ENCODE measurements at regions not wholly inside any gene's neighbourhood (a gene's known extent, or its start where the extent isn't known, plus 50 kb on each side); places are given as distances from the start of the nearest gene placed in this dataset.

DNA sequence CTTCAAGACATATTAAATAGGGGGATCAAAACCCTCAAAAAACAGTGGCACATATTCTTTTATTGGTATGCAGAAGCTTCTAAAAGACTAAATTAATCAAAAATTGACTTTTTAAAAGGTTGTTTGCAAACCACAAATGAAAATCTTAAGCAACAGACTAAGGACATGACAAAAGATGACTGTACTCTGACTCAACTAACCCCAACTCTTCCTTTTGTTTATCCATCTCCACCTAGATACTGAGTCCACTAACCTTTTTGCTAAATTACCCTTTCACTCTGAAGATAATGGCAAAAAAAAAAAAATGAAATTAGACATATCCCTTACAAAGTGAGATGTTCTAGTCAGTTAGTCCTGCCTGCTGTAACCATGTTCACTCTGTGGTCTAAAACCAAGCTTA, 91.6 kb upstream of the NLRP2B start:
- Mint-ChIP-seq H3K9me3 (peaks cover 78% of the 10 kb centered on the region), H3K4me3 (no peak overlapping the region), H3K27me3 (ENCODE audit: low read depth, poor library complexity) (no peaks in the 10 kb centered on the region), H3K4me1 (no peaks in the 10 kb centered on the region), H3K36me3 (ENCODE audit: low read depth) (no peaks in the 10 kb centered on the region), H3K27ac (no peak overlapping the region)
- TF ChIP-seq, protein P1, sequence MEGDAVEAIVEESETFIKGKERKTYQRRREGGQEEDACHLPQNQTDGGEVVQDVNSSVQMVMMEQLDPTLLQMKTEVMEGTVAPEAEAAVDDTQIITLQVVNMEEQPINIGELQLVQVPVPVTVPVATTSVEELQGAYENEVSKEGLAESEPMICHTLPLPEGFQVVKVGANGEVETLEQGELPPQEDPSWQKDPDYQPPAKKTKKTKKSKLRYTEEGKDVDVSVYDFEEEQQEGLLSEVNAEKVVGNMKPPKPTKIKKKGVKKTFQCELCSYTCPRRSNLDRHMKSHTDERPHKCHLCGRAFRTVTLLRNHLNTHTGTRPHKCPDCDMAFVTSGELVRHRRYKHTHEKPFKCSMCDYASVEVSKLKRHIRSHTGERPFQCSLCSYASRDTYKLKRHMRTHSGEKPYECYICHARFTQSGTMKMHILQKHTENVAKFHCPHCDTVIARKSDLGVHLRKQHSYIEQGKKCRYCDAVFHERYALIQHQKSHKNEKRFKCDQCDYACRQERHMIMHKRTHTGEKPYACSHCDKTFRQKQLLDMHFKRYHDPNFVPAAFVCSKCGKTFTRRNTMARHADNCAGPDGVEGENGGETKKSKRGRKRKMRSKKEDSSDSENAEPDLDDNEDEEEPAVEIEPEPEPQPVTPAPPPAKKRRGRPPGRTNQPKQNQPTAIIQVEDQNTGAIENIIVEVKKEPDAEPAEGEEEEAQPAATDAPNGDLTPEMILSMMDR (IDR thresholded peaks at IDR 0.05) = no peak
- DNase-seq = no peak

DNA sequence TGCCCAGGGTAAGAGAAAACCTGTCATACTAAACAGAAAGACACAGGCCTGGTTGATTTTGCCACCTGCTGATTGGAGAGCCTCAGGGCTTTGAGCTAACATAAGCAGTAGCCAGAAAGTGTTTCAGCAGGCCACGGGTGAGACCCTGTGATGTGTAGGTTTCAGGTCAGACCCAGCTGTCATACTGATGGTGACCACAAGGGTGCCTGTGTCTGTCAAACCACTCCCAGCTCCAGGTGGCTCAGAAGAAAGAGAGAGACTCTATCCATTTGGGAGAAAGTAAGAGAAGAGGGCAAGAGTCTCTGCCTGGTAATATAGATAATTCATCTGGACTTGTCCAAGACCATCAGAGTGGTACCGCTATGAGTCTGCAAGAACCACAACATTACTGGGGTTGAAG, 72.8 kb upstream of the NLRP2B start:
- no peak overlapping the region for H3K27ac Mint-ChIP-seq
- peaks cover 83% of the 10 kb centered on the region for H3K9me3 Mint-ChIP-seq
- H3K4me1 Mint-ChIP-seq = no peaks in the 10 kb centered on the region
- H3K4me3 Mint-ChIP-seq = no peak overlapping the region
- TF ChIP-seq, protein P1 (IDR thresholded peaks at IDR 0.05) = no peak
- H3K36me3 Mint-ChIP-seq (ENCODE audit: low read depth) = no peaks in the 10 kb centered on the region
- DNase-seq = no peak
- H3K27me3 Mint-ChIP-seq (ENCODE audit: low read depth, poor library complexity) = no peaks in the 10 kb centered on the region

DNA sequence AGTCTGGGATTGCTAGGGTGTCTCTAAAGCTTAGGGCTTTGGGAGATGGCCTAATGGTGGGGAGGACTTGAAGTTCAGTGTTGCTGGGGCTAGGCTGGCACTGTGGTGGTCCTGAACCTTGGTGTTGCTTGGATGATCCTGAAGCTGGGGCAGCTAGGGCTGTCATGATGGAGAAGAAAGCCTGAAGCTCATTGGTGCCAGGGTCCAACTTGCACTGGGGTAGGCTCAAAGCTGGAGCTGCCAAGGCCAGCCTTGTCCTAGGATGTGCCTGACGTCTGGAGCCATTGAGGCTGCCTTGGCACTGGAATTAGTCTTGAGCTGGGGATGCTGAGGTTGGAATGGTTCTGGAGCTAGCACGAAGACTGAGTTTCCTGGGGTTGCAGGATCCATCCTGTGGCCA, 61.0 kb upstream of the NLRP2B start:
- Mint-ChIP-seq H3K36me3 (ENCODE audit: low read depth) (no peaks in the 10 kb centered on the region), H3K4me1 (no peaks in the 10 kb centered on the region), H3K4me3 (no peak overlapping the region), H3K9me3 (peaks cover 78% of the 10 kb centered on the region), H3K27ac (no peak overlapping the region), H3K27me3 (ENCODE audit: low read depth, poor library complexity) (no peaks in the 10 kb centered on the region)
- TF ChIP-seq, protein P1 (IDR thresholded peaks at IDR 0.05) = no peak
- no peak for DNase-seq

DNA sequence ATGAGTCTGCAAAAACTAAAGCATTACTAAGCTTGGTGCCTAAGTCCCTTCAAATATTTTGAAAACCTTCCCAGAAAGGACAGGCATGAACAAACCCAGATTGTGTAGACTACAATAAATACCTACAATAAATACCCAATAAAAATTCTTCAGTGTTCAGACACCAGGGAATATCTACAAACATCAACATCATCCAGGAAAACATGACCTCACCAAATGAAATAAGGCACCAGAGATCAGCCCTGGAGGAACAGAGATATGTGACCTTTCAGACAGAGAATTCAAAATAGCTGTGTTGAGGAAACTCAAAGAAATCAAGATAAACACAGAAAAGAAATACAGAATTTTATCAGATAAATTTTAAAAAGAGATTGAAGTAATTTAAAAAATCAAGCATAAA, 57.8 kb upstream of the NLRP2B start:
- DNase-seq = no peak

More for the DNA sequence above, 57.8 kb upstream of the NLRP2B start:
- peaks cover 78% of the 10 kb centered on the region for H3K9me3 Mint-ChIP-seq
- no peak overlapping the region for H3K27ac Mint-ChIP-seq
- H3K36me3 Mint-ChIP-seq (ENCODE audit: low read depth) = no peaks in the 10 kb centered on the region
- no peaks in the 10 kb centered on the region for H3K27me3 Mint-ChIP-seq (ENCODE audit: low read depth, poor library complexity)
- H3K4me3 Mint-ChIP-seq = no peak overlapping the region
- H3K4me1 Mint-ChIP-seq = no peaks in the 10 kb centered on the region
- TF ChIP-seq, protein P1 (IDR thresholded peaks at IDR 0.05) = no peak

All from nephron progenitor cell (in vitro differentiated cells).